ENCODE measurements at regions not wholly inside any gene's neighbourhood (a gene's known extent, or its start where the extent isn't known, plus 50 kb on each side); places are given as distances from the start of the nearest gene placed in this dataset.
"Not testable (repeated sequence)": the region's sequence is repeated elsewhere in the genome, so short reads cannot be mapped to it uniquely, and the experiment has no call there.

GRCh38 chr4:116724249-116724648 lies 361.1 kb downstream of the TRAM1L1 start:
- no peaks in the 10 kb centered on the region for H3K36me3 Mint-ChIP-seq (ENCODE audit: low read depth)
- ChIA-PET POLR2A (no interaction called here), CTCF (no interaction called here)
- no peak overlapping the region for H3K4me3 Mint-ChIP-seq
- no peaks in the 10 kb centered on the region for H3K4me1 Mint-ChIP-seq
- no peak overlapping the region for H3K27ac Mint-ChIP-seq
- DNase-seq, result no peak
- no peaks in the 10 kb centered on the region for H3K27me3 Mint-ChIP-seq
- H3K9me3 Mint-ChIP-seq, result no peaks in the 10 kb centered on the region

GRCh38 chr4:116705466-116705865 lies 379.9 kb downstream of the TRAM1L1 start:
- no peaks in the 10 kb centered on the region for H3K27me3 Mint-ChIP-seq

GRCh38 chr4:116702949-116703348 lies 382.4 kb downstream of the TRAM1L1 start:
- no peaks in the 10 kb centered on the region for H3K4me1 Mint-ChIP-seq
- no peak overlapping the region for H3K27ac Mint-ChIP-seq
- H3K27me3 Mint-ChIP-seq, result no peaks in the 10 kb centered on the region
- no peaks in the 10 kb centered on the region for H3K9me3 Mint-ChIP-seq
- no peak overlapping the region for H3K4me3 Mint-ChIP-seq
- DNase-seq, result no peak
- ChIA-PET POLR2A (no interaction called here), CTCF (no interaction called here)
- no peaks in the 10 kb centered on the region for H3K36me3 Mint-ChIP-seq (ENCODE audit: low read depth)

More at GRCh38 chr4:116705466-116705865, 379.9 kb downstream of the TRAM1L1 start:
- Mint-ChIP-seq H3K4me3 (no peak overlapping the region), H3K4me1 (no peaks in the 10 kb centered on the region), H3K9me3 (no peaks in the 10 kb centered on the region), H3K36me3 (ENCODE audit: low read depth) (no peaks in the 10 kb centered on the region), H3K27ac (no peak overlapping the region)
- ChIA-PET CTCF (no interaction called here), POLR2A (no interaction called here)
- DNase-seq, result no peak

GRCh38 chr4:116688536-116688935 lies 396.8 kb downstream of the TRAM1L1 start:
- Mint-ChIP-seq H3K27ac (no peak overlapping the region), H3K9me3 (no peaks in the 10 kb centered on the region), H3K27me3 (no peaks in the 10 kb centered on the region), H3K36me3 (ENCODE audit: low read depth) (no peaks in the 10 kb centered on the region), H3K4me1 (no peaks in the 10 kb centered on the region), H3K4me3 (no peak overlapping the region)
- ChIA-PET CTCF (no interaction called here), POLR2A (no interaction called here)
- no peak for DNase-seq

- CTCF ChIA-PET, result no interaction called here
- no peaks in the 10 kb centered on the region for H3K27me3 Mint-ChIP-seq
- H3K4me1 Mint-ChIP-seq, result no peaks in the 10 kb centered on the region
- H3K36me3 Mint-ChIP-seq (ENCODE audit: low read depth), result no peaks in the 10 kb centered on the region
- DNase-seq, result no peak
- H3K27ac Mint-ChIP-seq, result no peak overlapping the region
- no peaks in the 10 kb centered on the region for H3K9me3 Mint-ChIP-seq
- POLR2A ChIA-PET, result no interaction called here
- no peak overlapping the region for H3K4me3 Mint-ChIP-seq
Measured at GRCh38 chr4:116668190-116668589, 417.2 kb downstream of the TRAM1L1 start.

- Mint-ChIP-seq H3K4me1 (no peaks in the 10 kb centered on the region), H3K36me3 (ENCODE audit: low read depth) (no peaks in the 10 kb centered on the region), H3K27ac (no peak overlapping the region), H3K27me3 (no peaks in the 10 kb centered on the region), H3K9me3 (no peaks in the 10 kb centered on the region), H3K4me3 (no peak overlapping the region)
- no peak for DNase-seq
- ChIA-PET POLR2A (no interaction called here), CTCF (no interaction called here)
Measured at GRCh38 chr4:116665716-116666115, 419.7 kb downstream of the TRAM1L1 start.

GRCh38 chr4:116664198-116664597 lies 421.2 kb downstream of the TRAM1L1 start:
- Mint-ChIP-seq H3K4me1 (no peaks in the 10 kb centered on the region), H3K27me3 (no peaks in the 10 kb centered on the region), H3K9me3 (no peaks in the 10 kb centered on the region), H3K36me3 (ENCODE audit: low read depth) (no peaks in the 10 kb centered on the region), H3K4me3 (no peak overlapping the region), H3K27ac (no peak overlapping the region)
- DNase-seq, result no peak
- CTCF ChIA-PET, result no interaction called here
- POLR2A ChIA-PET, result no interaction called here

GRCh38 chr4:116639070-116639577 lies 446.3 kb downstream of the TRAM1L1 start:
- DNase-seq, result no peak
- Mint-ChIP-seq H3K27me3 (no peaks in the 10 kb centered on the region), H3K36me3 (ENCODE audit: low read depth) (no peaks in the 10 kb centered on the region), H3K9me3 (no peaks in the 10 kb centered on the region), H3K27ac (no peak overlapping the region), H3K4me3 (no peak overlapping the region), H3K4me1 (no peaks in the 10 kb centered on the region)
- POLR2A ChIA-PET, result no interaction called here
- CTCF ChIA-PET, result no interaction called here

GRCh38 chr4:116638592-116638991 lies 446.8 kb downstream of the TRAM1L1 start:
- no peak overlapping the region for H3K27ac Mint-ChIP-seq
- no peaks in the 10 kb centered on the region for H3K9me3 Mint-ChIP-seq
- H3K27me3 Mint-ChIP-seq, result no peaks in the 10 kb centered on the region
- no peaks in the 10 kb centered on the region for H3K36me3 Mint-ChIP-seq (ENCODE audit: low read depth)
- no peaks in the 10 kb centered on the region for H3K4me1 Mint-ChIP-seq
- ChIA-PET CTCF (no interaction called here), POLR2A (no interaction called here)
- H3K4me3 Mint-ChIP-seq, result no peak overlapping the region
- no peak for DNase-seq

- no peak overlapping the region for H3K27ac Mint-ChIP-seq
- POLR2A ChIA-PET, result no interaction called here
- no peaks in the 10 kb centered on the region for H3K9me3 Mint-ChIP-seq
- DNase-seq, result no peak
- no peaks in the 10 kb centered on the region for H3K27me3 Mint-ChIP-seq
- H3K4me3 Mint-ChIP-seq, result no peak overlapping the region
- H3K36me3 Mint-ChIP-seq (ENCODE audit: low read depth), result no peaks in the 10 kb centered on the region
- CTCF ChIA-PET, result no interaction called here
- no peaks in the 10 kb centered on the region for H3K4me1 Mint-ChIP-seq
Measured at GRCh38 chr4:116636917-116637316, 448.5 kb downstream of the TRAM1L1 start.

- CTCF ChIA-PET, result no interaction called here
- H3K4me1 Mint-ChIP-seq, result no peaks in the 10 kb centered on the region
- no peaks in the 10 kb centered on the region for H3K9me3 Mint-ChIP-seq
- no peak overlapping the region for H3K27ac Mint-ChIP-seq
- DNase-seq, result no peak
- no peak overlapping the region for H3K4me3 Mint-ChIP-seq
- no peaks in the 10 kb centered on the region for H3K36me3 Mint-ChIP-seq (ENCODE audit: low read depth)
- POLR2A ChIA-PET, result no interaction called here
- no peaks in the 10 kb centered on the region for H3K27me3 Mint-ChIP-seq
Measured at GRCh38 chr4:116632269-116632668, 453.1 kb downstream of the TRAM1L1 start.

- no peak overlapping the region for H3K27ac Mint-ChIP-seq
- H3K9me3 Mint-ChIP-seq, result no peaks in the 10 kb centered on the region
- CTCF ChIA-PET, result no interaction called here
- H3K36me3 Mint-ChIP-seq (ENCODE audit: low read depth), result no peaks in the 10 kb centered on the region
- no peak for DNase-seq
- POLR2A ChIA-PET, result no interaction called here
- no peak overlapping the region for H3K4me3 Mint-ChIP-seq
- H3K27me3 Mint-ChIP-seq, result no peaks in the 10 kb centered on the region
- H3K4me1 Mint-ChIP-seq, result no peaks in the 10 kb centered on the region
Measured at GRCh38 chr4:116628598-116628997, 456.8 kb downstream of the TRAM1L1 start.

- H3K4me1 Mint-ChIP-seq, result no peaks in the 10 kb centered on the region
- no peak overlapping the region for H3K4me3 Mint-ChIP-seq
- CTCF ChIA-PET, result no interaction called here
- POLR2A ChIA-PET, result no interaction called here
- H3K27ac Mint-ChIP-seq, result no peak overlapping the region
- H3K9me3 Mint-ChIP-seq, result no peaks in the 10 kb centered on the region
- H3K27me3 Mint-ChIP-seq, result no peaks in the 10 kb centered on the region
- no peak for DNase-seq
- H3K36me3 Mint-ChIP-seq (ENCODE audit: low read depth), result no peaks in the 10 kb centered on the region
Measured at GRCh38 chr4:116627545-116627944, 457.8 kb downstream of the TRAM1L1 start.

- H3K4me1 Mint-ChIP-seq; H3K36me3 Mint-ChIP-seq (ENCODE audit: low read depth); H3K9me3 Mint-ChIP-seq; POLR2A ChIA-PET; H3K27me3 Mint-ChIP-seq; DNase-seq; H3K4me3 Mint-ChIP-seq; H3K27ac Mint-ChIP-seq; CTCF ChIA-PET: not testable (repeated sequence)
Measured at GRCh38 chr4:116619508-116619907, 465.9 kb downstream of the TRAM1L1 start.

GRCh38 chr4:116618638-116619037 lies 466.7 kb downstream of the TRAM1L1 start:
- Mint-ChIP-seq H3K4me3 (no peak overlapping the region), H3K36me3 (ENCODE audit: low read depth) (no peaks in the 10 kb centered on the region), H3K4me1 (no peaks in the 10 kb centered on the region), H3K27ac (no peak overlapping the region), H3K27me3 (no peaks in the 10 kb centered on the region), H3K9me3 (no peaks in the 10 kb centered on the region)
- CTCF ChIA-PET, result no interaction called here
- DNase-seq, result no peak
- POLR2A ChIA-PET, result no interaction called here
